ENCODE measurements at regions not wholly inside any gene's neighbourhood (a gene's known extent, or its start where the extent isn't known, plus 50 kb on each side); places are given as distances from the start of the nearest gene placed in this dataset.

DNA sequence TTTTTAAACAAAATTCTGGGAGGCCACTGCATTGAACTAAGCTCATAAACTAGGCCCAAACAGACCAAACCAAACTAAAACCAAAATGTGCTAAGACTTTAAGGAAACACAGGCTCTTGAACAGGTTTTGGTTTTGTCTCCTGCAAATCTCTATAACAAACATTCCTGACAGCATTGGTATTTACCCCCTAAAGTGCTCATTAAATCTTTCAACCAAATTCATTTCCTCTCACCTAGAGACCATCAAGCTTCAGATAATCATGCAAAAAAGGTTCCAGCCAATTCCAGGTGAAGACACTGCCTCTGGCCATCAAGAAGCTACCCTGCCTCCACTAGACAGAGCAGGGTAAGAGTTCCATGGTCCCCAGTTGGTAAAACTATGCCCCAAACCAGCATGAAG, 951.2 kb upstream of the MIR17HG start:
- DNase-seq (ENCODE audit: low read depth): no peak
- TF ChIP-seq, protein P1, sequence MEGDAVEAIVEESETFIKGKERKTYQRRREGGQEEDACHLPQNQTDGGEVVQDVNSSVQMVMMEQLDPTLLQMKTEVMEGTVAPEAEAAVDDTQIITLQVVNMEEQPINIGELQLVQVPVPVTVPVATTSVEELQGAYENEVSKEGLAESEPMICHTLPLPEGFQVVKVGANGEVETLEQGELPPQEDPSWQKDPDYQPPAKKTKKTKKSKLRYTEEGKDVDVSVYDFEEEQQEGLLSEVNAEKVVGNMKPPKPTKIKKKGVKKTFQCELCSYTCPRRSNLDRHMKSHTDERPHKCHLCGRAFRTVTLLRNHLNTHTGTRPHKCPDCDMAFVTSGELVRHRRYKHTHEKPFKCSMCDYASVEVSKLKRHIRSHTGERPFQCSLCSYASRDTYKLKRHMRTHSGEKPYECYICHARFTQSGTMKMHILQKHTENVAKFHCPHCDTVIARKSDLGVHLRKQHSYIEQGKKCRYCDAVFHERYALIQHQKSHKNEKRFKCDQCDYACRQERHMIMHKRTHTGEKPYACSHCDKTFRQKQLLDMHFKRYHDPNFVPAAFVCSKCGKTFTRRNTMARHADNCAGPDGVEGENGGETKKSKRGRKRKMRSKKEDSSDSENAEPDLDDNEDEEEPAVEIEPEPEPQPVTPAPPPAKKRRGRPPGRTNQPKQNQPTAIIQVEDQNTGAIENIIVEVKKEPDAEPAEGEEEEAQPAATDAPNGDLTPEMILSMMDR (conservative IDR thresholded peaks at IDR 0.05; ENCODE audit: low read depth, low read length): no peak
- no peak overlapping the region for H3K4me3 ChIP-seq (ENCODE audit: low read depth, low read length)

DNA sequence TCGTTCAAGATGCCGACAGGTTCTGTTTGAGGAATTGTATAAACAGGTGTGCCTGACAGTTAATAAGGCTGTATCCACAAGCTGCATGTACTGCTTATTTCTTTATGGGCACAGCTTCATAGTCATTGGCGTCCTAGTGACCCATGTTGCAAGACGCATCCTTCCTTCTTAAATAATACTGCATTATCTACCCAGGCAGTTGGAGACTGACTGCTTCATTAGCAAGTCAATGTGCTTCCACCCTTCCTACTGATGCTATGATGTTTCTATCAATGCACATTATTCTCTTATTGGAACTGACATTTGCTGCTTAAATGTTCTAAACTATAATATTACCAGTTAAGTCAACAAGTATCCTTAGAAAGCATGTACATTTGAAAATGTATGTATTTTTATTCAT, 950.0 kb upstream of the MIR17HG start:
- TF ChIP-seq, protein P1 (conservative IDR thresholded peaks at IDR 0.05; ENCODE audit: low read depth, low read length): no peak
- DNase-seq (ENCODE audit: low read depth): no peak
- H3K4me3 ChIP-seq (ENCODE audit: low read depth, low read length): no peak overlapping the region

DNA sequence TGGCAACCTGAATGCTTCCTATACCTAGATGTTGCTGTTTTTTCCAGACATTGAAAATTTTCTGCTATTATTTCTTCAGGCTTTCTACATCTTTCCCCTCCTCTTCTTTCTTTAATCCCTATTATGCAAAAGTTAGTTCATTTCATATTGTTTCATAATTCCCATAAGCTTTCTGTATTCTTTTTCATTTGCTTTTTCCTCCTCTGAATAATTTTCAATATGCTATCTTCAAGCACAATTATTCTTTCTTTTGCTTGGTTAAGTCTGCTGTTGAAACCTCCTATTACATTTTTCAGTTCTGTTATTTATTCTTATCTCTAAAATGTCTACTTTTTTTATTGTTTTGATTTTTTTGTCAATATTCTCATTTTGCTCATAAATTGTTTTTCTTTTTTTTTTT, 947.1 kb upstream of the MIR17HG start:
- TF ChIP-seq, protein P1 (conservative IDR thresholded peaks at IDR 0.05; ENCODE audit: low read depth, low read length): no peak
- DNase-seq (ENCODE audit: low read depth): no peak
- no peak overlapping the region for H3K4me3 ChIP-seq (ENCODE audit: low read depth, low read length)

DNA sequence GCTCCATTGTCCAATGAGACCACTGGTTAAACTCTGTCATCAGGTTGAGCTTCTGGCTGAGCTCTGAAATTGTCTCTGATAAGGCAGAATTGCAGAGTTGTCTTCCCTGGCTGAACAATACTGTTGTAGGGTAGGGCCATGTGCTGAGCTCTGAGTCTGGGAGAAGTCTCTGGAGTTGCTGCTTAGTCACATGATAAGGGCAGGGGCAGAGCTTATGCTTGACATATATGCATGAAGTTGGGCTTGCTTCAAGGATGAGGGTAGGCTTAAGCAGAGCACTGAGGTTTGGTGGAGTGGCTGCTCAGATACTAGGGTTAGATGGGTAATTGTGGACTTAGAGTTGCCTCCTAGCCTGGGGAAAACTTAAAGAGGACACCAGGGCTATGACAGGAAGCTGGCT, 946.3 kb upstream of the MIR17HG start:
- no peak for DNase-seq (ENCODE audit: low read depth)
- TF ChIP-seq, protein P1 (conservative IDR thresholded peaks at IDR 0.05; ENCODE audit: low read depth, low read length): no peak
- no peak overlapping the region for H3K4me3 ChIP-seq (ENCODE audit: low read depth, low read length)

DNA sequence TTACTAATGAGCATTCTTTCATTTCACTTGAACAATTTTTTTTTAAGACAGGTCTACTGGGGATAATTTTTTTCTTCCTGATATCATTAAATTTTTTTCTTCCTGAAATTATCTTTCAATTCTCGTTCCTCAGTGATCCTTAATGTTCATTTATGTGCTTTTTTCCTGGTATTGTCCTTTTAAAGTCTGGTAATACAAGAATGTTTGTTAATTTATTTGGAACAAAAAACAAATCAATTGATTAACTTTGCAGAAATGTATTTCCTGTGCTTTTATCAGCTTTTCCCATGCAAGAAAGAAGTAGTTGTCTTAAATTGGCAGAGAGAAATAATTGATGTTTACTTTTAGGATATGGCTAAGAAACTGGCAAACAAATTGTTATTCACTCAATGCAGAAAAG, 945.4 kb upstream of the MIR17HG start:
- DNase-seq (ENCODE audit: low read depth): no peak
- H3K4me3 ChIP-seq (ENCODE audit: low read depth, low read length): no peak overlapping the region
- TF ChIP-seq, protein P1 (conservative IDR thresholded peaks at IDR 0.05; ENCODE audit: low read depth, low read length): no peak

DNA sequence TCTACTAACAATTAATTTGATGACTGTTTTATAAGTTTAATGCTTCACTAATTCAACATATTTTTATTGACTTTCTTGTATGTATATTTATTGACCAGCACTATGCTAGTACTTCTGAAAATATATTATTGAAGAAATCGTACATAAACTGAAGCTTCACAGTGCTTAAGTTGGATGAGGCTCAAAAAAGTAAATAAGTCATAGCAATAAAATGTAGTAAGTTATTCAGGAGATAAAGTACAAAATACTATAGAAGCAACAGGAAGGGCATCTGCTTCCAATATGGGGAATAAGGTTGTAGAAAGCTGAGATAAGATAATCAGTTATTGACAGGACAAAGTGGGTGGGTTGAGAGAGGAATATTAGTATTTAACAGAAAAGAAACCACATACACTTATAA, 944.9 kb upstream of the MIR17HG start:
- TF ChIP-seq, protein P1 (conservative IDR thresholded peaks at IDR 0.05; ENCODE audit: low read depth, low read length): no peak
- no peak overlapping the region for H3K4me3 ChIP-seq (ENCODE audit: low read depth, low read length)
- DNase-seq (ENCODE audit: low read depth): no peak

DNA sequence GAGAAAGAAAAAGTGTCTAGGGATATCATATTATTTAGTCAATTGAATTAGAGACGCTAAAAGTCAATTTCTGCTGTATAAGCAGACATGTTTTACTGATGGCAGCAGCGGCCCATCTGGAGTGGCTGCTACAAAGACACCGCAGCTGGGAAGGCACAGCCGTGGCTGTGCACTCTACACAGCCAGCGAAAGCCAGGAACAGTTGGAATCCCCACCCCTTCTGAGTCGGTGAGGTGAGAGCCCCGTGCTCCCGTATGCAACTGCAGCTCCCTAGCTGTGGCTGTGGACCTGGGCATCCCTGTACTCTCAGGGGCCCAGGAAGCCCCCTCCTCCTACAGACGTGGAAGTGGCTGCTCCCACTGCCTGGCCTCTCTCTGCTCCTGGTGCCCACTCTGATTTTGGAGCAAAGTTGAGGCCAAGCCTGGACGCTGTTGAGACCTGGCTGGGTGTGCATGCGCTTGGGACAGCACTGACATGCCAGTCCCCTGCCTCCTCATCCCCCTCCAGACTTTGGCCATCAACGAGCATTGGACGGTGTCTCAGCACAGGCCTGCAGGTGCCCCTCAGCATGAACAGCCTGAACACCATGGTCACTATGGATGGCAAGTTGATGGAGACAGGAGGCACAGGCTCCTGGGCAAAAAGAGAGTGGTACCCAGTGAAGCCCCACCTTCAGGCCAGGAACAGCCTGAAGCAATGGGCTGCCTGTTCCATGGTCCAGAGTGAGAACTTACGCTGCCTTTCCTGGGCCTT, 944.0 kb upstream of the MIR17HG start:
- DNase-seq (ENCODE audit: low read depth): no peak
- TF ChIP-seq, protein P1 (conservative IDR thresholded peaks at IDR 0.05; ENCODE audit: low read depth, low read length): no peak
- no peak overlapping the region for H3K4me3 ChIP-seq (ENCODE audit: low read depth, low read length)

Measured in epithelial cell of proximal tubule (primary cell).